SH-SY5Y (cell line): ENCODE measurements at regions not wholly inside any gene's neighbourhood (a gene's known extent, or its start where the extent isn't known, plus 50 kb on each side); places are given as distances from the start of the nearest gene placed in this dataset.

Experiments
- GATA2 ChIP-seq: IDR thresholded peaks from 2 replicates; pipeline ENCODE4 v1.6.1; 2011; ENCODE audit warnings: mild to moderate bottlenecking, low read depth, low read length
- GATA3 ChIP-seq: IDR thresholded peaks from 2 replicates; pipeline ENCODE4 v1.6.1; 2011; ENCODE audit warnings: low read depth, mild to moderate bottlenecking, low read length, moderate library complexity

DNA sequence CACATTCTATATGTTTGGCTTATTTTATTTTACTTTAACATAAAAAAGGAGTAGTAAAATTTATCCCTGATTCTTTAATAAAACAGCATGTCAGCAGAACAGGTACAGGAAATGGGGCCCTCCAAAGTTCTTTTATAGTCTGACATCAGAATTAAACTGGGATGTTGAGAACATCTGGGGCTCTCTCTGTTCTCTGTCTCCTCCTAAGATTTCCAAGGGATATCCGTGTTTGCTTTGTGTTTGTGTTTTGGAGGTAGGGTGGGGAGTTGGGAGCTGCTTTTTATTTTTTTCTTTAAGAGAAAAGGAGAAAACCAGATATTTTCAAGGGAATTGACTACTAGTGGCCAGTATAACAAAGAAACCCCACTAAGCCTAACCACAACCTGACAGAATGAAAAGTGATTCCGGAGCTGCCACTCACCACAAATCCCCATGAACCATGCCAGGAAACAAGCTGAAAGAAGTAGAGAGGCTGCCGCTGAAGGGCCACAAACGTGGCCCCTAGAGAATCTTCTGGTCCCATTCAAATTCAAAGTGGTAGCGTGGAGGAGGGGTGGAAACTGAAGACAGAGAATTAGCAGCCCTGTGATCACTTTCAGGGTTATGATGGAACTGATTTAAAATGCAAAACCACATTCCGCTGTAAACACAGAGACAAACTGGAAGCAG, 369.6 kb upstream of the ADGRL2 start:
- TF ChIP-seq GATA2 (no peak), GATA3 (no peak)
